GM21381 (cell line): ENCODE measurements at regions not wholly inside any gene's neighbourhood (a gene's known extent, or its start where the extent isn't known, plus 50 kb on each side); places are given as distances from the start of the nearest gene placed in this dataset.

Source experiments
- ATAC-seq: cut with Tn5 transposase; IDR thresholded peaks from one replicate; pipeline ENCODE4 v1.9.1; 2021; ENCODE audit warnings: mild to moderate bottlenecking, moderate library complexity; ENCODE audit not compliant: unreplicated experiment

GRCh38 chr1:25063591-25064416 is 133.7 kb upstream of the RUNX3 start:
- no peak for ATAC-seq

- no peak for ATAC-seq
These were observed 132.7 kb upstream of the RUNX3 start for GRCh38 chr1:25062621-25063255.

- ATAC-seq, result no peak
These were observed 131.4 kb upstream of the RUNX3 start for GRCh38 chr1:25061261-25061995.

- no peak for ATAC-seq
These were observed 127.1 kb upstream of the RUNX3 start for GRCh38 chr1:25057188-25057587.

GRCh38 chr1:25056536-25056935 is 126.5 kb upstream of the RUNX3 start:
- ATAC-seq, result no peak

- ATAC-seq, result no peak
These were observed 125.9 kb upstream of the RUNX3 start for GRCh38 chr1:25055961-25056360.

GRCh38 chr1:25055324-25055780 is 125.3 kb upstream of the RUNX3 start:
- ATAC-seq, result no peak

GRCh38 chr1:25054526-25055323 is 124.6 kb upstream of the RUNX3 start:
- no peak for ATAC-seq

- no peak for ATAC-seq
These were observed 123.6 kb upstream of the RUNX3 start for GRCh38 chr1:25053576-25054250.

GRCh38 chr1:25051906-25052305 is 121.8 kb upstream of the RUNX3 start:
- no peak for ATAC-seq

- no peak for ATAC-seq
These were observed 121.4 kb upstream of the RUNX3 start for GRCh38 chr1:25051504-25051903.

GRCh38 chr1:25050165-25050564 is 120.1 kb upstream of the RUNX3 start:
- ATAC-seq, result no peak

GRCh38 chr1:25049190-25049589 is 119.1 kb upstream of the RUNX3 start:
- no peak for ATAC-seq

GRCh38 chr1:25048728-25049127 is 118.7 kb upstream of the RUNX3 start:
- no peak for ATAC-seq

GRCh38 chr1:25047506-25048240 is 117.6 kb upstream of the RUNX3 start:
- ATAC-seq, result no peak

- no peak for ATAC-seq
These were observed 116.1 kb upstream of the RUNX3 start for GRCh38 chr1:25046194-25046532.

- ATAC-seq, result no peak
These were observed 115.6 kb upstream of the RUNX3 start for GRCh38 chr1:25045480-25046193.

GRCh38 chr1:25043228-25043580 is 113.1 kb upstream of the RUNX3 start:
- ATAC-seq, result no peak
